MCF 10A (cell line): ENCODE measurements at regions not wholly inside any gene's neighbourhood (a gene's known extent, or its start where the extent isn't known, plus 50 kb on each side); places are given as distances from the start of the nearest gene placed in this dataset.
"Not testable (repeated sequence)": the region's sequence is repeated elsewhere in the genome, so short reads cannot be mapped to it uniquely, and the experiment has no call there.

Experiments used
- BruUV-seq: library from RNA; stranded (reverse); fragments of 400-500 nt; replicated peaks from 2 replicates; lab custom pipeline; 2021; lab: Mats Ljungman, UMichigan
- CTCF ChIA-PET: fragments of 300-600 bp; sonication (Branson Sonifier 250); formaldehyde crosslinking; extraction: SDS; loops from one replicate; lab custom pipeline; 2021; ENCODE audit warnings: antibody characterized with exemption, inconsistent platforms; lab: Yijun Ruan, JAX
- POLR2A ChIA-PET: fragments of 300-600, 350-650 bp; sonication (Branson Sonifier 250); formaldehyde crosslinking; extraction: SDS; loops from one replicate; lab custom pipeline; 2020; ENCODE audit warnings: antibody characterized with exemption, inconsistent platforms; lab: Yijun Ruan, JAX
- DNase-seq: peaks from one replicate; pipeline ENCODE4 v3.0.0-alpha.2; 2018; ENCODE audit not compliant: unreplicated experiment
- H3K27ac Mint-ChIP-seq: one replicate; pipeline ENCODE4 v1.8.0; 2022; ENCODE audit warnings: mild to moderate bottlenecking, low read depth, mixed read lengths; ENCODE audit not compliant: unreplicated experiment
- H3K27me3 Mint-ChIP-seq: one replicate; pipeline ENCODE4 v1.8.0; 2022; ENCODE audit warnings: mixed read lengths; ENCODE audit not compliant: insufficient read depth, unreplicated experiment
- H3K36me3 Mint-ChIP-seq: one replicate; pipeline ENCODE4 v1.8.0; 2022; ENCODE audit warnings: mild to moderate bottlenecking, moderate library complexity, mixed read lengths; ENCODE audit not compliant: insufficient read depth, unreplicated experiment
- H3K4me1 Mint-ChIP-seq: one replicate; pipeline ENCODE4 v1.8.0; 2022; ENCODE audit warnings: mixed read lengths; ENCODE audit not compliant: insufficient read depth, unreplicated experiment
- H3K4me3 Mint-ChIP-seq: one replicate; pipeline ENCODE4 v1.8.0; 2022; ENCODE audit warnings: mild to moderate bottlenecking, moderate library complexity, mixed read lengths; ENCODE audit not compliant: unreplicated experiment
- H3K9me3 Mint-ChIP-seq: one replicate; pipeline ENCODE4 v1.8.0; 2022; ENCODE audit warnings: mixed read lengths; ENCODE audit not compliant: unreplicated experiment
- CTCF ChIP-seq: fragments of 200-600 bp; IDR thresholded peaks from one replicate; pipeline ENCODE4 v1.8.0; 2022; ENCODE audit warnings: antibody characterized with exemption, mild to moderate bottlenecking; ENCODE audit not compliant: unreplicated experiment
- intact Hi-C: fragments of 100-400 bp; cut with micrococcal nuclease; formaldehyde crosslinking; loops from 2 replicates; pipeline ENCODE4 v1.14.1; 2022

GRCh38 chr2:34519659-34520058 lies 920.6 kb upstream of the FAM98A start:
- no peak overlapping the region for H3K27ac Mint-ChIP-seq
- ChIA-PET CTCF (no interaction called here), POLR2A (no interaction called here)
- H3K9me3 Mint-ChIP-seq, result peaks cover 12% of the 10 kb centered on the region
- no peaks in the 10 kb centered on the region for H3K36me3 Mint-ChIP-seq
- H3K27me3 Mint-ChIP-seq, result no peaks in the 10 kb centered on the region
- no TSS peak for BruUV-seq
- H3K4me3 Mint-ChIP-seq, result no peak overlapping the region
- no peak for TF ChIP-seq CTCF
- intact Hi-C loops, result no loop called here
- H3K4me1 Mint-ChIP-seq, result no peaks in the 10 kb centered on the region
- DNase-seq, result no peak

- BruUV-seq, result no TSS peak
- no peak for DNase-seq
- H3K27me3 Mint-ChIP-seq, result no peaks in the 10 kb centered on the region
- H3K4me1 Mint-ChIP-seq, result no peaks in the 10 kb centered on the region
- CTCF ChIA-PET, result no interaction called here
- intact Hi-C loops, result no loop called here
- H3K9me3 Mint-ChIP-seq, result peaks cover 7% of the 10 kb centered on the region
- no peak overlapping the region for H3K4me3 Mint-ChIP-seq
- no peak for TF ChIP-seq CTCF
- no peak overlapping the region for H3K27ac Mint-ChIP-seq
- no peaks in the 10 kb centered on the region for H3K36me3 Mint-ChIP-seq
- POLR2A ChIA-PET, result no interaction called here
These were observed 899.5 kb upstream of the FAM98A start for GRCh38 chr2:34498561-34498960.

GRCh38 chr2:34494192-34494591 lies 895.1 kb upstream of the FAM98A start:
- H3K36me3 Mint-ChIP-seq, H3K27ac Mint-ChIP-seq, H3K27me3 Mint-ChIP-seq, intact Hi-C loops, POLR2A ChIA-PET, H3K4me3 Mint-ChIP-seq, BruUV-seq, DNase-seq, H3K9me3 Mint-ChIP-seq, CTCF ChIA-PET: not testable (repeated sequence)
- peaks cover 11% of the 10 kb centered on the region for H3K4me1 Mint-ChIP-seq

- Mint-ChIP-seq H3K36me3 (no peaks in the 10 kb centered on the region), H3K27me3 (no peaks in the 10 kb centered on the region), H3K4me3 (peak overlapping the region; percentile 17), H3K27ac (peak overlapping the region; percentile 61), H3K9me3 (peaks cover 7% of the 10 kb centered on the region), H3K4me1 (peaks cover 11% of the 10 kb centered on the region)
- ChIA-PET CTCF (no interaction called here), POLR2A (no interaction called here)
- BruUV-seq, result no TSS peak
- TF ChIP-seq CTCF, result no peak
- no peak for DNase-seq
- intact Hi-C loops, result no loop called here
These were observed 893.7 kb upstream of the FAM98A start for GRCh38 chr2:34492561-34493455.
